ENCODE measurements at regions not wholly inside any gene's neighbourhood (a gene's known extent, or its start where the extent isn't known, plus 50 kb on each side); places are given as distances from the start of the nearest gene placed in this dataset.

DNA sequence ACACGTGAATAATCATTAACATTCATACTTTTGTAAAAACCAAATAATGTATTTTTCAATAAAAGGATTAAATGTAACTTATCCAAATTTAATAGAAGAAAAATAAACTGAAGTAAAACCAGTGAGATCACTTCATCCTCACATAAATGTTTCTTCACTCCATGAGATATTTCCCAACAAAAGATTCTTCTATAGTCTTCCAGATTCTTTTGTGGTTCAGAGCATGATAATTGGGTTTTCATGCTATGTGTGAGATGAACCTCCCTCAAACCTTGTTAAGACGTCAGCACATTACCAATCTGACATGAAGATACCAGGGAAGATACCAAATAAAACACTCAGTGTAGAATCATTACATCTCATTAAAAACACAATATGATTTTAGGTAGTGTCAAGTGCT, 62.9 kb upstream of the OXGR1 start:
- no peak for DNase-seq

GRCh38 chr13:97058391-97058790, 64.1 kb upstream of the OXGR1 start:
- DNase-seq: no peak

DNA sequence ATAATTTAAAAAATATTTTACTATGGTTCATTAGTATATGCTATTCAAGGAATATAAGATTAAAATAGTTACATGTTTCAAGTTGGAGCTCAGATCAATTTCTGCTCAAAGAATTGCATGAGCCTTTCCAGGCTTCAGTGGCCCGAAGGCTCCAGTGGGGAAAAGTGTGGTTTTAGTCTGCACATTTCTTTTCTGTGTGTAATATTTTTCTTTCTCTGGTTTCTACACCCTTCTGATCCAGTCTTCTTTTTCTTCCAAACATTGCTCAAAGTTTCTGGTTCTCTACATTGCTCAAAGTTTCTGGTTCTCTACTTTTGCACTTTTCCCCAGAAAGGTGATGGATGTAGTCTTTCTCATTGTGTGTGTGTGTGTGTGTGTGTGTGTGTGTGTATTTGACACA, 64.7 kb upstream of the OXGR1 start:
- DNase-seq: no peak

GRCh38 chr13:97067017-97067895, 73.0 kb upstream of the OXGR1 start:
- no peak for DNase-seq

DNA sequence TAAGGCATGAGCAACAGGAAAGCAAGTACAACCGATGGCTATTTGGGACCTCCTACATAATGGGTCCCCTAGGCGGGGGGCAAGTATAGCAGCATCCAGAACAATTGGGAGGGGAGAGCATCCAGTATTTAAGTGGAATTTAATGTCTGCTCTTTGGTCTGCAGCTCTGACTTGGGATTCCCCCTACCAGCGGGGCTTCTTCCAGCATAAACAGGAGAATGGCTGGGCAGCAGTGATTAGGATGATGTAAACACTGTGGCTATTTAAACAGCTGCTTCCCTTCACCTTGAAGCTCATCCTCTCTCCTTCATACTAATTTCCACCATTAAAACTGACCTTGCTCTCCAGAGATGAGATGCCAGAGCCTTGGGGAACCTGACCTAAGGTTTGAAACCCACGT, 73.9 kb upstream of the OXGR1 start:
- DNase-seq: no peak

GRCh38 chr13:97069050-97069815, 75.0 kb upstream of the OXGR1 start:
- no peak for DNase-seq

GRCh38 chr13:97072297-97072696, 78.0 kb upstream of the OXGR1 start:
- no peak for DNase-seq

GRCh38 chr13:97074618-97075017, 80.3 kb upstream of the OXGR1 start:
- DNase-seq: no peak

DNA sequence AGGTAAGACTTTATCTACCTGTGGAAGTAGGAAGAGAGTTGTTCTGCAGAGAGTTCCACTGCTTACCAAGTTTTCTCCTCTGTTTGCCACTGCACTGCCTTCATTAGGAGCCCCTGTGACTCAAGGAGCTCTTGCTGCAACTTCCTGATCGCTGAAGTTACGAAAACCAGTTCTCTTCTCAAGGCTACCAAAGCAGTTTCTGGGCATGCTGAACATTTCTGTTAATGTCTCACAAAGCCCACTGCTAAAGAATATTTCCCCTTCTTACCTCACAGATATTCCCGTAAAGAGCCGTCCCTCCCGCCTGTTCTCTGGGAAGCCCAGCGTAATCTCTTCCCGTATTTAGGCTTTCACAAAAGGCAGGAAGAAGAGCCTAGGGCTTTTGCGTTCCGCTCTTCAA, 82.6 kb upstream of the OXGR1 start:
- peak in 1 of 2 donors; percentile 19 for DNase-seq

DNA sequence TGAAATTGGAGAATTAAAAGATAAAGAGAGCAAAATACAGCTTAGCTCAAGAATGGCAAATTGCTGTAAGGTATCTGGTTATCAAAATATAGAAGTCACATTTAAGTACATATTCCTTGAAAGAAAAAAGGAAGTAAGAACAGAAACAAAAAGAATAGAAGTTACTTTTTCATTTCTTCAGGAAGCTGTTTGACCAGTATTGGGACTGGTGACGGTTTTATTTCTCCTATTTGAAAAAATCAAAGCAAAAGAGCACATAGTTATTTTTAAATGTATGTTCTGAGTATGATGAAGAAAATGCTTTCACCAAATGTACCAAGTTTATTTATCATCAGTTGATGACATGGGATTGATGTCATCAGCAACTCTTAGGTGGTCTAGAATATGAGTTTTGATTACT, 83.1 kb upstream of the OXGR1 start:
- DNase-seq: no peak

DNA sequence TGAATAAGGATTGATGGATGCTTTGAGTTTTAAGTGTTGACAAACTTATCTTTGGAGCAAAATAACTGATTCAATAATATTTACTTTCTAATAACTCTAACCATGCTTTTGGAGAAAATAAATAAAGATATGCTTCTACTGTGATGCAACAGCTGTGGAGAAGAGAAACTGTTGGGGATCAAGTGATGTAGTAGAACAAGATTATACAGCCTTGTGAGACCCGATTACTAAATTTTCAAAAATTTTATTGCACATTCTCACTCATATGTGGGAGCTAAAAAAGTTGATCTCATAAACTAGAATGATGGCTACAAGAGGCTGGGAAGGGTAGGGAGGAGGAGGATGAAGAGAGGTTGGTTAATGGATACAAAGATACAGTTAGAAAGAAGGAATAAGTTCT, 85.5 kb upstream of the OXGR1 start:
- no peak for DNase-seq

- no peak for DNase-seq
Measured at GRCh38 chr13:97082461-97083207, 88.4 kb upstream of the OXGR1 start.

DNA sequence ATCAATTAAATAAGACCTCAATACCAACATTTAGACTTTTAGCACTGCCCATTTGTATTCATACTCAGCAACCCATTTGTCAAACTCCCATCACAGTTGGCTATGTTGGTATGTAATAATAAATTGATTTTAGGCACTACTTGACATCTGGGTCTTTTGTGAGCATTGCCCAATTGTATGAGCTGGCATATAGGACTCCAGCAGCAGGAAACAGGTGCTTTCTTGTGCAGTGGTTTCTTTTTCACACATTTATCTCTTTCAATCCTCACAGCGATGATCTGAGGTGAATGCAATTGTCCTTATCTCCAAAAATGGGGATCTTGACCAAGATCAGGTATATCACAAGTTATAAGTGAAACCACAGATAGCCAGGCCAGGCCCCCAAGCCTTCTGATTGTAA, 96.9 kb upstream of the OXGR1 start:
- DNase-seq: no peak

DNA sequence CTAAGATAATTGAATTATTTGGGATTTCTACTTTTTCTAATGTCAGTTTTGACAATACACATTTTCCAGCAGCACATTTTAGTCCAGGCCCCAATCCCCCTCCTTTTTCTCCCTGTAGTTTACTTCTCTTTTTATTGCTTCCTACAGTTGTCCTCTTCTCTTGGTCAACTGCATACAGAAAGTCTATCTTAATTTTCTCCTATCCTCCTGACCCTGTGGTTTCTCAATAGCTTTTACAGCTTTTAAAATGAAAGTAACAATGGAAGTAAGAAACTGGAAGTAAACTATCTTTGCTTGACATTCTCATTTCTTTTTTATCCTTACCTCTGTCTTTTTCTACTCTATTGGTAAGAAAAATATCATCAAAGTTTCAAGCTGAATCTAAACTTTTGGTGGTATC, 106.5 kb upstream of the OXGR1 start:
- DNase-seq: no peak

- no peak for DNase-seq
Measured at GRCh38 chr13:97101912-97102708, 107.8 kb upstream of the OXGR1 start.

- DNase-seq: no peak
Measured at GRCh38 chr13:97106323-97106722, 112.0 kb upstream of the OXGR1 start.

DNA sequence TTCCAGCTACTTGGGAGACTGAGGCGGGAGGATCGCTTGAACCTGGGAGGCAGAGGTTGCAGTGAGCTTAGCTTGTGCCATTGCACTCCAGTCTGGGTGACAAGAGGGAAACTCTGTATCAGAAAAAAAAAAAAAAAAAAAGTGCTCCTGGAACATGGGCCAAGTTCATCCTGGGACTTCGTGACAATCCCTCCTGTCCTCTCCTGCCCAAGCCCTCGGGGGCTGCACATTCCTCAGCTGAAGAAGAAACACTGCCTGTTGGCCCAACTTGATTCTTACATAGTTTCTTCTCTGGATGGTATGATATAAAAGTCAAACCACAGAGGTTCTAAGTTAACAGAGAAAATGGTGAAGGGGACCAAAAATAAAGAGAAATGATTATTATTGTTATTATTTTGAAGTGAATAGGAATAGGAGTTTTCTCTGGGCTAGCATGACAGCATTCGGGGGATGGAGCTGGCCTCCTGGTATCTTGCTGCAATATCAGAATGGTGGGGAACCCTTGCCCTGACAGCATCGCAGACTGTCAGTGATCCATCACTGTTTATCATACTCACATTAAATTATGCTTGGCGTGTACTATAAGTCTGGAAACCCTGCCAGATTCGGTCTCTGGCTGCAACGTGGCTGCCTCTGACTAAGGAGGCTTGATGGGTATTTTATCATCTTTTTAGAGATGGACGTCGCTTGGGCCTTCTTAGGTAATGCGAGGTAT, 113.7 kb upstream of the OXGR1 start:
- DNase-seq: no peak

- DNase-seq: no peak
Measured at GRCh38 chr13:97108530-97108900, 113.6 kb upstream of the MBNL2 start.

DNA sequence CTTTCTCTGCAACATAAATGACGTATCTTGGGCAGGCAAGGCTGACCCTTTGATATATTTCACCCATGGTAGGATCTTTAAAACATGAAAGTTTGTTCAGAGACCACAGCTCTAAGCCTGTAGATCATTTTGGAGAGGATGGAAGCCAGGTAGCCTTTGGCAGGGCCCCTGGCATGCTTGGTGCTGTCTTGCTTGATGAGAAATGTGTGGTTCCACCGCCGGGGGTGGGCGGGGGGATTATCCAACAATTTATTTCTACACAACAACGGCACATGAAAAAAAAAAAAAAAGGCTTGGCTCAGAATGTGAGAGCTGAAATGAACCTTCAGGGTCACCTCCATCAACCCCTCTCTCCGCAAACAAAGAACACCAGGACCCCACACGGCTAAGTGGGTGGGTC, 112.9 kb upstream of the MBNL2 start:
- no peak for DNase-seq

DNA sequence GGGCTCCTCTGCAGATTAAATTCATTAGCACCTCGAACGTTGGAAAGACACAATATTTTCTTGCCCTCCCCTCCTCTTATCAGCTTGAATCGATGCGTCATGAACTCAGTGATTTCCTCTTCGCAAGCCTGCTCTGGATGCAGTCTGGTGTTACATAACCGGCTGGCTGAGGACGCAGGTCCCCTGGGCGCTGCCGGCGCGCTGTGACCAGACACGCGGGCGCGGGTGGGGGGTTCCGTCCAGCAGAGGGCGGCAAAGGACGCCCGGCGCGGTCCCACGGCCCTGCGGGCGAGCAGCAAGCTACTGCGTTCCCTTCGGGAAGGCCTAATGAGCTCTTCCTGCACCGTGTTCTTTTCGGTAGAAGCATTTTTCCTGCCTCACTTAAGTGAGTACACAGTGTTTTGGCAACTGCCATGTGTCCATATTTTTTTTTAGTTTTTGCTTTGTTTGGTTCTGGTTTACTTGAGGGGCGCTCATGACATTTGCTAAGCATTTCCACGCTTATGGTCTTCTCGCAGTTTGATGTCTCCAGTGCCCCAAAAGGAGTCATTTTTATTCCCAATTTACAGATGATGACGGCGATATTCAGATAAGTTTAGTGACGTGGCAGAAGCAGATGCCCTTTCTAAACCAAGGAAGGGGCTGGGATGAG, 112.2 kb upstream of the MBNL2 start:
- peak; percentile 78 to 81 for DNase-seq

DNA sequence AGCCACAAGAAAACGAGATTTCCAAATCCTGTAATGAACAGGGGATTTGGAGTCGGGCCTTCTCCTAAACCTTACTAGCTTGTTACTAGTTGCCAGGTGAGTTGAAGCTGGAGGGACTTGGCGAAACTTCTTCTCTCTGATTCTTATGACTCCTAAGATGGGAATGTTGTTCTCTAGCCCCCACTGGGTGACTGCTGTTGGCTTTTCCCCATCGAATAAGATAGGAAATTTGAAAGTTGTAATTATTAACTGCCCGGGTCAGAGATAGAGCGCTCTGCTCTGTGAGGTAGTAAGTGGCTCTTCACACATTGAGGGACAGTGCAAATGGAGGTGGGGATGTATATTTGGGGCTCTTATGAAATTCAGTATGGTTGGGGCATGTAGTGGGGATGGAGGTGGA, 111.2 kb upstream of the MBNL2 start:
- no peak for DNase-seq

DNA sequence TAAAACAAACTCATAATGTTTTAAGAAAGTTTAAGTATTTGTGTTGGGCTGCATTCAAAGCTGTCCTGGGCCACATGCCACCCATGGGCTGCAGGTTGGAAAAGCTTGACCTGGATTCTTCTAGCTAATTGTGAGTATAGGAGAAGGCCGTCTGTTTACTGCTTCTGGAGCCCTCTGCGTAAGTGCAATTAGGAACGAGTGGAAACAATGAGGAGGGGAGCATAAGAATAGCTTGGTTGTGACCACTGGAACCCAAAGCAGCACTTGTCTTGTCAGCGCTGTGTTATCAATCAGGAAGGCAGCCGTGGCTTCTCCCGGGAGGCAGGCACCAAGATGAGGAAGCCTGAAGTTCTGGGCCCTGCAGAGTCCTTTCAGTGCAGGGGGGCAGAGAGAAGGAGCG, 110.4 kb upstream of the MBNL2 start:
- DNase-seq: no peak
